ENCODE measurements at regions not wholly inside any gene's neighbourhood (a gene's known extent, or its start where the extent isn't known, plus 50 kb on each side); places are given as distances from the start of the nearest gene placed in this dataset.

- TF ChIP-seq CTCF (IDR thresholded peaks at IDR 0.05; ENCODE audit: low read depth, low read length): no peak
- TF ChIP-seq POLR2A (IDR thresholded peaks at IDR 0.05; ENCODE audit: extremely low read depth, insufficient read length): no peak
Observed at GRCh38 chr11:71070490-71071453, 181.6 kb downstream of the SHANK2 start.

Measured in NB4 (cell line).